Endodermal cell (in vitro differentiated cells): ENCODE measurements at regions not wholly inside any gene's neighbourhood (a gene's known extent, or its start where the extent isn't known, plus 50 kb on each side); places are given as distances from the start of the nearest gene placed in this dataset.
"Not testable (repeated sequence)": the region's sequence is repeated elsewhere in the genome, so short reads cannot be mapped to it uniquely, and the experiment has no call there.

ENCODE experiments used
- DNase-seq: peaks from one replicate; pipeline ENCODE4 v3.0.0-alpha.2; 2017
- H3K27ac ChIP-seq: 2 replicates; pipeline ENCODE4 v1.5.1; 2013; ENCODE audit warnings: mild to moderate bottlenecking, low read depth, low read length, moderate library complexity
- H3K27me3 ChIP-seq: 2 replicates; pipeline ENCODE4 v1.6.1; 2013; ENCODE audit warnings: mild to moderate bottlenecking, low read length, moderate library complexity; ENCODE audit not compliant: insufficient read depth, control insufficient read depth, poor library complexity, severe bottlenecking
- H3K36me3 ChIP-seq: 2 replicates; pipeline ENCODE4 v1.7.0; 2013; ENCODE audit warnings: mild to moderate bottlenecking, low read length, moderate library complexity; ENCODE audit not compliant: control insufficient read depth, insufficient read depth
- H3K4me1 ChIP-seq: one replicate; pipeline ENCODE4 v1.7.0; 2013; ENCODE audit warnings: low read length; ENCODE audit not compliant: control insufficient read depth, insufficient read depth
- H3K4me3 ChIP-seq: 2 replicates; pipeline ENCODE4 v1.5.1; 2013; ENCODE audit warnings: mild to moderate bottlenecking, low read length, moderate library complexity
- H3K9ac ChIP-seq: 2 replicates; pipeline ENCODE4 v1.6.1; 2013; ENCODE audit warnings: mild to moderate bottlenecking, low read length, moderate library complexity; ENCODE audit not compliant: poor library complexity, severe bottlenecking; ENCODE audit errors: extremely low read depth
- H3K9me3 ChIP-seq: 2 replicates; pipeline ENCODE4 v1.6.1; 2013; ENCODE audit warnings: mild to moderate bottlenecking, low read length, moderate library complexity; ENCODE audit not compliant: control insufficient read depth
- H3K27ac Mint-ChIP-seq: 2 replicates; pipeline ENCODE4 v1.8.0; 2020; ENCODE audit warnings: mixed read lengths
- H3K27me3 Mint-ChIP-seq: 2 replicates; pipeline ENCODE4 v1.8.0; 2021; ENCODE audit warnings: mild to moderate bottlenecking, mixed read lengths; ENCODE audit not compliant: insufficient read depth
- H3K36me3 Mint-ChIP-seq: 2 replicates; pipeline ENCODE4 v1.8.0; 2020; ENCODE audit warnings: low read depth, mixed read lengths
- H3K4me1 Mint-ChIP-seq: 2 replicates; pipeline ENCODE4 v1.8.0; 2020; ENCODE audit warnings: mixed read lengths
- H3K4me3 Mint-ChIP-seq: 2 replicates; pipeline ENCODE4 v1.8.0; 2020; ENCODE audit warnings: mild to moderate bottlenecking, moderate library complexity, mixed read lengths
- H3K9me3 Mint-ChIP-seq: 2 replicates; pipeline ENCODE4 v1.8.0; 2020; ENCODE audit warnings: mild to moderate bottlenecking, mixed read lengths
- CTCF ChIP-seq: fragments of 200-600 bp; sonication (generic); conservative IDR thresholded peaks from 2 replicates; pipeline ENCODE4 v1.5.0; 2021; ENCODE audit warnings: antibody characterized with exemption, mild to moderate bottlenecking
- WGBS, 2 experiments: methylation state at CpG; one replicate each; pipeline versions ENCODE4 v1.1.5 to v1.1.7; 2013; ENCODE audit warnings: missing lambda C conversion rate in 2 of 2, mixed read lengths in 1 of 2; ENCODE audit not compliant: insufficient coverage in 1 of 2, insufficient read length in 1 of 2; 5-methylcytosine and 5-hydroxymethylcytosine counted together

- H3K27me3 Mint-ChIP-seq, result no peaks in the 10 kb centered on the region
- DNase-seq, result no peak
- WGBS, 2 experiments, result 78% methylated on average over 1 of the region's 1 CpG; no CpG with 5 or more reads in 1 of the 2 experiments
- H3K27ac Mint-ChIP-seq, result no peak overlapping the region
- Histone ChIP-seq H3K9ac (no peak overlapping the region), H3K27ac (no peak overlapping the region), H3K36me3 (no peaks in the 10 kb centered on the region), H3K4me3 (no peak overlapping the region), H3K9me3 (no peaks in the 10 kb centered on the region), H3K27me3 (no peaks in the 10 kb centered on the region), H3K4me1 (no peaks in the 10 kb centered on the region)
- H3K9me3 Mint-ChIP-seq, result no peaks in the 10 kb centered on the region
- no peak for TF ChIP-seq CTCF
- peaks cover 7% of the 10 kb centered on the region for H3K4me1 Mint-ChIP-seq
- H3K36me3 Mint-ChIP-seq, result no peaks in the 10 kb centered on the region
- H3K4me3 Mint-ChIP-seq, result no peak overlapping the region
Observed at GRCh38 chr3:165984589-165984988, 147.4 kb upstream of the BCHE start.

- 88 to 100% methylated on average over 1 of the region's 2 CpGs for WGBS, 2 experiments
- peaks cover 7% of the 10 kb centered on the region for H3K4me1 Mint-ChIP-seq
- Histone ChIP-seq H3K27me3 (no peaks in the 10 kb centered on the region), H3K27ac (no peak overlapping the region), H3K4me3 (no peak overlapping the region), H3K4me1 (no peaks in the 10 kb centered on the region), H3K9me3 (no peaks in the 10 kb centered on the region), H3K36me3 (no peaks in the 10 kb centered on the region), H3K9ac (no peak overlapping the region)
- peak overlapping the region; percentile 45 for H3K27ac Mint-ChIP-seq
- no peaks in the 10 kb centered on the region for H3K27me3 Mint-ChIP-seq
- no peaks in the 10 kb centered on the region for H3K36me3 Mint-ChIP-seq
- no peak overlapping the region for H3K4me3 Mint-ChIP-seq
- no peak for DNase-seq
- H3K9me3 Mint-ChIP-seq, result no peaks in the 10 kb centered on the region
- no peak for TF ChIP-seq CTCF
Observed at GRCh38 chr3:165983284-165983683, 146.1 kb upstream of the BCHE start.

- Histone ChIP-seq H3K9ac (no peak overlapping the region), H3K36me3 (no peaks in the 10 kb centered on the region), H3K4me1 (no peaks in the 10 kb centered on the region), H3K4me3 (no peak overlapping the region), H3K27me3 (no peaks in the 10 kb centered on the region), H3K9me3 (no peaks in the 10 kb centered on the region), H3K27ac (no peak overlapping the region)
- H3K4me1 Mint-ChIP-seq, result peaks cover 7% of the 10 kb centered on the region
- no peak for TF ChIP-seq CTCF
- 80 to 92% methylated on average over 1 of the region's 1 CpG for WGBS, 2 experiments
- no peak for DNase-seq
- H3K27me3 Mint-ChIP-seq, result no peaks in the 10 kb centered on the region
- no peaks in the 10 kb centered on the region for H3K36me3 Mint-ChIP-seq
- H3K9me3 Mint-ChIP-seq, result no peaks in the 10 kb centered on the region
- no peak overlapping the region for H3K4me3 Mint-ChIP-seq
- no peak overlapping the region for H3K27ac Mint-ChIP-seq
Observed at GRCh38 chr3:165981318-165981717, 144.1 kb upstream of the BCHE start.

- not testable (repeated sequence) for H3K27me3 Mint-ChIP-seq, H3K27ac ChIP-seq, H3K4me1 Mint-ChIP-seq, H3K27me3 ChIP-seq, DNase-seq, H3K36me3 ChIP-seq, H3K9me3 ChIP-seq, H3K4me3 ChIP-seq, H3K27ac Mint-ChIP-seq, H3K4me3 Mint-ChIP-seq, H3K36me3 Mint-ChIP-seq, H3K9me3 Mint-ChIP-seq, H3K4me1 ChIP-seq, H3K9ac ChIP-seq
- WGBS, 2 experiments, result 89% methylated on average over 2 of the region's 3 CpGs; no CpG with 5 or more reads in 1 of the 2 experiments
Observed at GRCh38 chr3:165960825-165961224, 123.6 kb upstream of the BCHE start.
